ENCODE measurements at regions not wholly inside any gene's neighbourhood (a gene's known extent, or its start where the extent isn't known, plus 50 kb on each side); places are given as distances from the start of the nearest gene placed in this dataset.
"Not testable (repeated sequence)": the region's sequence is repeated elsewhere in the genome, so short reads cannot be mapped to it uniquely, and the experiment has no call there.

DNA sequence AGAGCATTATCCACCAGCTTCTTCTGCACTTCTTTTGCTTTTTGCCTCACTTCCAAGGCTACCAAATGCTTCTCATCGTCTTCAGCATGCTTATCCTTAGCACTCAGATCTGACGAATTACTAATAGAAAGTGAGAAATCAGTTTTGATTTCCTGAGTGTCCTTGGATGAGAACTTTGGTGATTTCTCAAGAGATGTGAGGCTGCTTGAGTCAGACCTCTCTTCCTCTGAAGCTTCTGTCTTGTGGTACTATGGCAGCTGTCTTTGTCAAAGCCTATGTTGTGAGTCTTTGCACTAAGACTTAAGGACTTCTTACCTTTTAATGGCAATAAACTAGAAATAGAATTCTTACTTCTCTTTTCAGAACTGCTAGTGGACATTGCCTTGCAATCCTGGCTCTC lies 169.9 kb downstream of the CPE start:
- no peak overlapping the region for H3K27ac Mint-ChIP-seq
- H3K36me3 Mint-ChIP-seq (ENCODE audit: low read depth), result no peaks in the 10 kb centered on the region
- no peaks in the 10 kb centered on the region for H3K9me3 ChIP-seq (ENCODE audit: control insufficient read depth, low read length, poor library complexity, severe bottlenecking)
- peaks cover 13% of the 10 kb centered on the region for H3K27me3 Mint-ChIP-seq
- peak overlapping the region; percentile 36 for H3K4me3 Mint-ChIP-seq
- DNase-seq, result no peak
- no peak for ATAC-seq
- H3K4me1 Mint-ChIP-seq, result peaks cover 14% of the 10 kb centered on the region

DNA sequence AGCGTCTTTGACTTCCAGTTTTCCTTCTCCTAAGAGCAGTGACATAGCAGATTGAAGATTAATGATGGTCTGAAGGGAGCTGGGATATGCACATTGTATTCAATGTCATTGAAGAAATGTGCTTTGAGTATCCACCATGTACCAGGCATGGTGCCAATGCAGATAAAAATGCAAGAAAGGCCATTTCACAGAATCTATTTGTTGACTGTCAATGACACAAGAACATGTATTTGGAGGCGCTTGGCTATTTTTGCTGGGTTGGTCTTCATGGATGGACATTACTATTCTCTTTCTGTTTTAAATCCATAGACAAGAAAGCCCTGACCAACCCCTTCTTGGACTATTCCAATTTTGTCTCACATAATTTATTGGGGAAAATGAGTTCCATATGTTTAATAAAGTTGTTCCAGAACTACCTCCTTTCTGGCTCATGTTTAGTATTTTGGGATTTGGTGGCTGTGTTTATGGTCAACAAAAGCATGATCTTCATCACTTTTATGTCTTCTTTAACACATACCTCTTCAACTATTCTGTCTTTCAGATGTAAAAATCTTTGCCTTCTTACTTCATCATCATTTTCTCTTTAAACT lies 174.5 kb downstream of the CPE start:
- Mint-ChIP-seq H3K4me1 (peaks cover 4% of the 10 kb centered on the region), H3K27me3 (peaks cover 4% of the 10 kb centered on the region), H3K4me3 (no peak overlapping the region), H3K27ac (no peak overlapping the region), H3K36me3 (ENCODE audit: low read depth) (no peaks in the 10 kb centered on the region)
- no peak for ATAC-seq
- no peaks in the 10 kb centered on the region for H3K9me3 ChIP-seq (ENCODE audit: control insufficient read depth, low read length, poor library complexity, severe bottlenecking)
- DNase-seq, result no peak

- H3K9me3 ChIP-seq (ENCODE audit: control insufficient read depth, low read length, poor library complexity, severe bottlenecking), result no peaks in the 10 kb centered on the region
- peaks cover 5% of the 10 kb centered on the region for H3K27me3 Mint-ChIP-seq
- no peak overlapping the region for H3K27ac Mint-ChIP-seq
- H3K36me3 Mint-ChIP-seq (ENCODE audit: low read depth), result no peaks in the 10 kb centered on the region
- H3K4me1 Mint-ChIP-seq, result no peaks in the 10 kb centered on the region
- no peak overlapping the region for H3K4me3 Mint-ChIP-seq
- DNase-seq, result no peak
- ATAC-seq, result no peak
Measured at GRCh38 chr4:165555302-165555701, 176.5 kb downstream of the CPE start.

- H3K27me3 Mint-ChIP-seq, result peaks cover 5% of the 10 kb centered on the region
- H3K9me3 ChIP-seq (ENCODE audit: control insufficient read depth, low read length, poor library complexity, severe bottlenecking), result no peaks in the 10 kb centered on the region
- no peak for DNase-seq
- H3K36me3 Mint-ChIP-seq (ENCODE audit: low read depth), result no peaks in the 10 kb centered on the region
- no peak for ATAC-seq
- no peaks in the 10 kb centered on the region for H3K4me1 Mint-ChIP-seq
- no peak overlapping the region for H3K4me3 Mint-ChIP-seq
- H3K27ac Mint-ChIP-seq, result no peak overlapping the region
Measured at GRCh38 chr4:165556383-165556782, 177.6 kb downstream of the CPE start.

DNA sequence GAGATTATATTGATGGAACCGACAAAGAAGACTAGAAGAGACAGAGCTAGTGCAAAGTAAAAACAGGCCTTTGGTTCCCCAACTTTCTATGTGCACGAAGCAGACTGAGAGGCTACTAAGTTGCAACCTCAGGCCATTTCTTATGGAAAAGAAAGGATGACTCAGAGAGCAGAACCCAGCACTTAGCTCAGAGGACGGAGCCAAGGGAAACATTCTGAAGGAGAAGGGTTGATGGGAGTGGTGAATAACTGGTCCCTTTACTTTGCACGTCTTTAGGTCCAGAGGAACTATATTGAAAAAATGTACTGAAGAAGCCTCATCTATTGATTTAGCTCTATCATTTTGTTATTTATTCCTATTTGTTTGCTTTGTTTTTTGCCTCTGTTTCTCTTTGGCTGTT lies 182.1 kb downstream of the CPE start:
- DNase-seq (no peak), ATAC-seq (no peak)
- H3K4me1 Mint-ChIP-seq, result no peaks in the 10 kb centered on the region
- H3K27ac Mint-ChIP-seq, result no peak overlapping the region
- no peaks in the 10 kb centered on the region for H3K36me3 Mint-ChIP-seq (ENCODE audit: low read depth)
- H3K9me3 ChIP-seq (ENCODE audit: control insufficient read depth, low read length, poor library complexity, severe bottlenecking), result no peaks in the 10 kb centered on the region
- no peak overlapping the region for H3K4me3 Mint-ChIP-seq
- H3K27me3 Mint-ChIP-seq, result peaks cover 17% of the 10 kb centered on the region

DNA sequence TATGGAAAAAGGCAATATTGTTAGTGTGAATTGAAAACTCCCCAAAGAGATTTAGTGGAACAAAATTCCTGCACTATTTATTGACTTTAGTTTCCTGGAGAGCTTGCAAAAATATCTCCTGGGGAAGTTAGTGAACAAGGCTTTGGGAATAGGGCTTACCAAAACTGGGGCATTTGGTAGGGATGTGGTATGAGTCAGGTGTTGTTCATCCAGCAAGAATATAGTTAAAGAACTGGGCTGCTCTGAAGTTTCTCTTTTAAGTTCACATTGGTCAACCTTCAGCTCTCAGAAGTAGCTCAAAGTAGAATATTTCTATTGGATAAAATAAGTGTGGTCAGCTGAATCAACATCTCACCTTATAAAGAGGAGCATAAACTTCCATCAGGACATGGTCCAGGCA lies 185.0 kb downstream of the CPE start:
- no peaks in the 10 kb centered on the region for H3K9me3 ChIP-seq (ENCODE audit: control insufficient read depth, low read length, poor library complexity, severe bottlenecking)
- Mint-ChIP-seq H3K4me3 (no peak overlapping the region), H3K4me1 (no peaks in the 10 kb centered on the region), H3K27ac (no peak overlapping the region), H3K27me3 (peaks cover 30% of the 10 kb centered on the region), H3K36me3 (ENCODE audit: low read depth) (no peaks in the 10 kb centered on the region)
- DNase-seq (no peak), ATAC-seq (no peak)

GRCh38 chr4:165569031-165569430 lies 190.2 kb downstream of the CPE start:
- Mint-ChIP-seq H3K27me3 (peaks cover 20% of the 10 kb centered on the region), H3K36me3 (ENCODE audit: low read depth) (no peaks in the 10 kb centered on the region), H3K4me3 (no peak overlapping the region), H3K27ac (no peak overlapping the region), H3K4me1 (no peaks in the 10 kb centered on the region)
- DNase-seq (no peak), ATAC-seq (no peak)
- H3K9me3 ChIP-seq (ENCODE audit: control insufficient read depth, low read length, poor library complexity, severe bottlenecking), result no peaks in the 10 kb centered on the region

DNA sequence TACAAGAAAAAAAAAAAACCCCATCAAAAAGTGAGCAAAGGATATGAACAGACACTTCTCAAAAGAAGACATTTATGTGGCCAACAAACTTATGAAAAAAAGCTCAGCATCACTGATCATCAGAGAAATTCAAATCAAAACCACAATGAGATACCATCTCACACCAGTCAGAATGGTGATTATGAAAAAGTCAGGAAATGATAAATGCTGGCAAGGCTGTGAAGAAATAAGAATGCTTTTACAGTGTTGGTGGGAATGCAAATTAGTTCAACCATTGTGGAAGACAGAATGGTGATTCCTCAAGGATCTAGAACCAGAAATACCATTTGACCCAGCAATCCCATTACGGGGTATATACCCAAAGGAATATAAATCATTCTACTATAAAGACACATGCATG lies 192.7 kb downstream of the CPE start:
- not testable (repeated sequence) for H3K4me3 Mint-ChIP-seq; ATAC-seq; DNase-seq; H3K36me3 Mint-ChIP-seq (ENCODE audit: low read depth); H3K27ac Mint-ChIP-seq; H3K9me3 ChIP-seq (ENCODE audit: control insufficient read depth, low read length, poor library complexity, severe bottlenecking); H3K4me1 Mint-ChIP-seq
- H3K27me3 Mint-ChIP-seq, result peaks cover 18% of the 10 kb centered on the region

DNA sequence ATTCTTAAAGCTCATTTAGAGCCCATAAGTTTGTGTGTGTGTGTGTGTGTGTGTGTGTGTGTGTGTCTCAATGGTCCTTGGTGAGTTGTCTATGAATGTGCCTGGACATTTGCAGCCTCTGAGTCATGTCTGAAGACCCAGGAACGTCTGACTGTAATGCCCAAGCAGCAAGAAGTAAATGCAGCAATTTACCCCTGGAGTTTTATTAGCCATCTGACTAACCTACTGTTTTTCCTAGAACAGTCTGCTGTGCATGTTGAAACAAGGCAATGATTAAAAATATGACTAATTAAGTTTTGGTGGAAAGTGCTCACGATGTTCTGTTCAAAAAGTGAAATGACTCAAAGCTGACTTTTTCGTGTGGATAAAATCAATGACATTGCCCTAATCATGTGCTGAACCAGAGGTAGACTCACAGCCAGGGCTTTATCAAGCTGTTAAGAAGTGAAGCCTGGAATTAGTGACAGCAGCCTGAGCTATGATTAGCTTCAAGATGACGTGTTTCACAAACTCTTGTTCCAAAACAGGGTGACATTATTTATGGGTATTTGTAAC lies 201.6 kb downstream of the CPE start:
- H3K9me3 ChIP-seq (ENCODE audit: control insufficient read depth, low read length, poor library complexity, severe bottlenecking), result no peaks in the 10 kb centered on the region
- ATAC-seq (no peak), DNase-seq (no peak)
- Mint-ChIP-seq H3K27ac (no peak overlapping the region), H3K27me3 (peaks cover 5% of the 10 kb centered on the region), H3K4me3 (no peak overlapping the region), H3K4me1 (peaks cover 10% of the 10 kb centered on the region), H3K36me3 (ENCODE audit: low read depth) (no peaks in the 10 kb centered on the region)

DNA sequence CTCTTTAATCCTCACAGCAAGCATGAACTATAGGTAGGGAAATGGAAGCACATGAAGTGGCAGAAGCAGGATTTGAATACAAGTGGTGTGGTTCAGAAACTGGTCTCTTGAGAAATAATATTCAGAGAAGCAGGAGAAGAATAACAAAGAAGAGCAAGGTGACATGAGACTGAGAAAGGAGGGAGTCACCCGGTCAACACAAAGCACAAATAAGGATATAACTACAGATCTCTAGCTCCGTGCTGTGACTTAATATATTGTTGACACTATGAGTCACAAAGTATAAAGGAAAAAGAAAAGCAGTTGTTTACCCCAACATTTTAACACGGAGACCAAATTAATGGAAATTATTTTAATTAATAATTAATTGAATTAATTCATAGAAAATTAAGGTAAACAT lies 204.5 kb downstream of the CPE start:
- no peaks in the 10 kb centered on the region for H3K27me3 Mint-ChIP-seq
- no peaks in the 10 kb centered on the region for H3K36me3 Mint-ChIP-seq (ENCODE audit: low read depth)
- no peaks in the 10 kb centered on the region for H3K9me3 ChIP-seq (ENCODE audit: control insufficient read depth, low read length, poor library complexity, severe bottlenecking)
- no peak for ATAC-seq
- H3K4me1 Mint-ChIP-seq, result no peaks in the 10 kb centered on the region
- no peak overlapping the region for H3K4me3 Mint-ChIP-seq
- no peak overlapping the region for H3K27ac Mint-ChIP-seq
- DNase-seq, result no peak

DNA sequence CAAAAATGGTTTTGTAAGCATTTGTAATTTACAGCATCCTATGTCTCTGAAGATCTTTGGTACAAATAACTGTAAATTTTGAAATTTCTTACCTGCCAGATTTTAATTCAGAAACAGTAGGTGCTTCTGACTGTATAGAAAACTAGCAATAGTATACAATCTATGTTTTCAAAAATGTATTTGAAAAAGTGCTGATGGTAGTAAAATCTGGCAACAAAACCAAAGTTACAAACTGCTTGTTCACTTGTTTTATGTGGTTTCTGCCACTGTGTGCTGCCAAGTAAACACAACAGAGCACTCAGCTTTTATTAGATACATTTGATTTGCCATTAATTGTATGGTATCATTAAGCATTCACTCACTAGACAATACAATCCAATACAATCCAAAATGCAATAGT lies 206.1 kb downstream of the CPE start:
- Mint-ChIP-seq H3K4me3 (no peak overlapping the region), H3K27me3 (no peaks in the 10 kb centered on the region), H3K27ac (no peak overlapping the region)

DNA sequence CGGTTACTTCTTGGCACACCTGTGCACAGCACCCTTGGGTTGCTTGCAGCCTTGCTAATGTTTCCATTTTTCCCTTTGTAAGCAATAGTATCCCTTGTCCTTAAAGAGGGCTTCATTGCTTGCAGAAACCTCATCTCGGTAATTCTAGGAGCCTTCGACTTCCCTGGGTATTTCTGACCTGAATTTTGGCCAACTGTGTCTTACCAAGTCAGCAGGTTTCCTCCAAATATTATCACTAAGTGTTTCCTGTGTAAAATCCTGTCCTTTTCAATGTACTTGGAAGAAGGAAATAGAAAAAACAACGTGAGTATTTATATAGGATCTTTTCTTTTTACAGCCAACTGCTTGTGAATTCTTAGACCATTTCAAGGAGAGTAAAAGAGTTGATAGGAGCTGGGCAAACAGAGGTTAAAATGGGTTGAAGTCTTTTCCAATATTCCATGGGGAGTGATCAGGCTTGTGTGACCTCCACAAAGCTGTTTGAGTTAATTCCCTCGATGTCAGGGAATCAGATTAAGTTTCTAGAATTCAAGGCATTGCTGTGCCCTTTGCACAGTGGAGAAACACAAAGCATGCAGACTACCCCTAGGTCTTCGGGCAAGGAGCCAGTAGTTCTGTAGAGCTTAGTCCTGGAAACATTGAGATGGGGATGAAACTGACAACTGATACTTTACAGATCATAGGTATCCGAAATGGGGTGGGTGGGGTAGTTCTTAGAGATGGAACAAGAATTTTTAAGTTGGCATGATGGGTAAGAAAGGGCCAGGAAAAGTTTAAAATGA lies 209.9 kb downstream of the CPE start:
- no peak overlapping the region for H3K27ac Mint-ChIP-seq
- H3K27me3 Mint-ChIP-seq, result no peaks in the 10 kb centered on the region
- no peaks in the 10 kb centered on the region for H3K9me3 ChIP-seq (ENCODE audit: control insufficient read depth, low read length, poor library complexity, severe bottlenecking)
- H3K36me3 Mint-ChIP-seq (ENCODE audit: low read depth), result no peaks in the 10 kb centered on the region
- H3K4me3 Mint-ChIP-seq, result no peak overlapping the region
- DNase-seq, result no peak
- H3K4me1 Mint-ChIP-seq, result no peaks in the 10 kb centered on the region
- ATAC-seq, result no peak

More for the DNA sequence above, 206.1 kb downstream of the CPE start:
- no peaks in the 10 kb centered on the region for H3K9me3 ChIP-seq (ENCODE audit: control insufficient read depth, low read length, poor library complexity, severe bottlenecking)
- ATAC-seq (no peak), DNase-seq (no peak)
- no peaks in the 10 kb centered on the region for H3K4me1 Mint-ChIP-seq
- no peaks in the 10 kb centered on the region for H3K36me3 Mint-ChIP-seq (ENCODE audit: low read depth)

DNA sequence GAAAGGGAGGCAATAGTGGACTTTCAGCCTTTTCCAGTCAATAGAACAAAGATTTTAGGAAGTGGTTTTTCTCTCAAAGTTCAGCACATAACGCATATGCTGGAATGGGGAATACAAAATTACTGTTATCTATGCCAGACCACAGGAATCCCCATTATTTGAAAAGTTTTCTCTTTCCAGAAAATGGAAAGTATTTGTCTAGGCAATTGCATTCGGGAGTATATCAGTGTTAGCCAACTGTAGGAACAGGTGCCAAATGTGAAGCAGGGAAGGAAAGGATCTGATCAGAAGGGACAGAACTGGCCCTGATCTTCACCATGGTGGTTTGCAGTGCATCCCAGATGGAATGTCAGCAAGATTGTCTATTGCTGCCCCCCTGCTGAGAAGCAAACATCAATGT lies 213.6 kb downstream of the CPE start:
- H3K4me1 Mint-ChIP-seq, result no peaks in the 10 kb centered on the region
- no peak for DNase-seq
- H3K9me3 ChIP-seq (ENCODE audit: control insufficient read depth, low read length, poor library complexity, severe bottlenecking), result no peaks in the 10 kb centered on the region
- H3K4me3 Mint-ChIP-seq, result no peak overlapping the region
- ATAC-seq, result no peak
- H3K27me3 Mint-ChIP-seq, result no peaks in the 10 kb centered on the region
- H3K36me3 Mint-ChIP-seq (ENCODE audit: low read depth), result no peaks in the 10 kb centered on the region
- H3K27ac Mint-ChIP-seq, result no peak overlapping the region
